ENCODE measurements at regions not wholly inside any gene's neighbourhood (a gene's known extent, or its start where the extent isn't known, plus 50 kb on each side); places are given as distances from the start of the nearest gene placed in this dataset.
A peak's percentile ranks its signal among the peaks of the same experiment; 100 is the strongest.

DNA sequence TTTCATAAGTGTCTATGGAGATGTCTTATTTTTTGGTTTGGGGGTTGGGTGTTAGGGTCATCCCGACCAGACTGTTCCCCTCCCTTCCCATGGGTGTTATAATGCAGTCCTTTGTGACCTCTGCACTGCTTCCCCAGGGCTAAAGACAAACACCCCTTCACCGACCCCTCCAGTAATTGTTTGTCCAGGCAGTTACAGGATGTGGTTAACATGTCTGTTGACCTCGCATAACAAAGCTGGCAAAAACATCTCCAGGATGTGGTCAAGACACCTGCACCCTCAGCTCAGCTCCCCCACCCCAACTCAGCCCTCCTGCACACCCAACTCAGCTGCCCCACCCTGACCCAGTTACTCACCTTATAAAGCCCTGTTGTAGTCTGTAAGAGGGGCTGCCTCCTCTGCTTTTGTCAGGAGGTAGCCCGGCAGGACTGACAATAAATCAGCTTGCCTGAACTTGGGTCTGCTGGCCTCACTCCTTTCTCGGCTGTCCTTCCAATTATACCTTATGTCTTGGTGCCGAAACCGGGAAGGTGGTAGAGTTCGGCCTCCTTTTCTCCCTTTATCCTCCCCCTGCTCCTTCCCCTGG lies 102.2 kb downstream of the ZNF92 start:
- no TSS peak for BruUV-seq (replicated peaks)
- DNase-seq (ENCODE audit: low read depth, low spot score) (no peak), ATAC-seq (no peak)
- no peaks in the 10 kb centered on the region for H3K9me3 ChIP-seq (ENCODE audit: control insufficient read depth, insufficient read depth, low read depth, low read length)
- no peak for TF ChIP-seq POLR2AphosphoS5 (IDR thresholded peaks at IDR 0.05; ENCODE audit: low read depth, low read length)
- TF ChIP-seq, protein P1, sequence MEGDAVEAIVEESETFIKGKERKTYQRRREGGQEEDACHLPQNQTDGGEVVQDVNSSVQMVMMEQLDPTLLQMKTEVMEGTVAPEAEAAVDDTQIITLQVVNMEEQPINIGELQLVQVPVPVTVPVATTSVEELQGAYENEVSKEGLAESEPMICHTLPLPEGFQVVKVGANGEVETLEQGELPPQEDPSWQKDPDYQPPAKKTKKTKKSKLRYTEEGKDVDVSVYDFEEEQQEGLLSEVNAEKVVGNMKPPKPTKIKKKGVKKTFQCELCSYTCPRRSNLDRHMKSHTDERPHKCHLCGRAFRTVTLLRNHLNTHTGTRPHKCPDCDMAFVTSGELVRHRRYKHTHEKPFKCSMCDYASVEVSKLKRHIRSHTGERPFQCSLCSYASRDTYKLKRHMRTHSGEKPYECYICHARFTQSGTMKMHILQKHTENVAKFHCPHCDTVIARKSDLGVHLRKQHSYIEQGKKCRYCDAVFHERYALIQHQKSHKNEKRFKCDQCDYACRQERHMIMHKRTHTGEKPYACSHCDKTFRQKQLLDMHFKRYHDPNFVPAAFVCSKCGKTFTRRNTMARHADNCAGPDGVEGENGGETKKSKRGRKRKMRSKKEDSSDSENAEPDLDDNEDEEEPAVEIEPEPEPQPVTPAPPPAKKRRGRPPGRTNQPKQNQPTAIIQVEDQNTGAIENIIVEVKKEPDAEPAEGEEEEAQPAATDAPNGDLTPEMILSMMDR (IDR thresholded peaks at IDR 0.05): no peak
- TF ChIP-seq SIN3A (IDR thresholded peaks at IDR 0.05; ENCODE audit: borderline replicate concordance, insufficient read depth, low read depth, low read length): no peak
- TF ChIP-seq, protein P2, sequence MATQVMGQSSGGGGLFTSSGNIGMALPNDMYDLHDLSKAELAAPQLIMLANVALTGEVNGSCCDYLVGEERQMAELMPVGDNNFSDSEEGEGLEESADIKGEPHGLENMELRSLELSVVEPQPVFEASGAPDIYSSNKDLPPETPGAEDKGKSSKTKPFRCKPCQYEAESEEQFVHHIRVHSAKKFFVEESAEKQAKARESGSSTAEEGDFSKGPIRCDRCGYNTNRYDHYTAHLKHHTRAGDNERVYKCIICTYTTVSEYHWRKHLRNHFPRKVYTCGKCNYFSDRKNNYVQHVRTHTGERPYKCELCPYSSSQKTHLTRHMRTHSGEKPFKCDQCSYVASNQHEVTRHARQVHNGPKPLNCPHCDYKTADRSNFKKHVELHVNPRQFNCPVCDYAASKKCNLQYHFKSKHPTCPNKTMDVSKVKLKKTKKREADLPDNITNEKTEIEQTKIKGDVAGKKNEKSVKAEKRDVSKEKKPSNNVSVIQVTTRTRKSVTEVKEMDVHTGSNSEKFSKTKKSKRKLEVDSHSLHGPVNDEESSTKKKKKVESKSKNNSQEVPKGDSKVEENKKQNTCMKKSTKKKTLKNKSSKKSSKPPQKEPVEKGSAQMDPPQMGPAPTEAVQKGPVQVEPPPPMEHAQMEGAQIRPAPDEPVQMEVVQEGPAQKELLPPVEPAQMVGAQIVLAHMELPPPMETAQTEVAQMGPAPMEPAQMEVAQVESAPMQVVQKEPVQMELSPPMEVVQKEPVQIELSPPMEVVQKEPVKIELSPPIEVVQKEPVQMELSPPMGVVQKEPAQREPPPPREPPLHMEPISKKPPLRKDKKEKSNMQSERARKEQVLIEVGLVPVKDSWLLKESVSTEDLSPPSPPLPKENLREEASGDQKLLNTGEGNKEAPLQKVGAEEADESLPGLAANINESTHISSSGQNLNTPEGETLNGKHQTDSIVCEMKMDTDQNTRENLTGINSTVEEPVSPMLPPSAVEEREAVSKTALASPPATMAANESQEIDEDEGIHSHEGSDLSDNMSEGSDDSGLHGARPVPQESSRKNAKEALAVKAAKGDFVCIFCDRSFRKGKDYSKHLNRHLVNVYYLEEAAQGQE (IDR thresholded peaks at IDR 0.05; ENCODE audit: insufficient read depth in 1 of 2, low read depth in 2 of 2, low read length in 1 of 2): no peak
- TF ChIP-seq TCF7L2 (IDR thresholded peaks at IDR 0.05; ENCODE audit: low read depth, low read length): no peak
- intact Hi-C loops (cut with micrococcal nuclease; ENCODE audit: unreplicated experiment) (no loop called here), in situ Hi-C loops (cut with HindIII; ENCODE audit: low pct_unique_long_range_greater_than_20kb, low sequenced_read_pairs) (no loop called here)
- H3K4me1 ChIP-seq (ENCODE audit: control insufficient read depth, insufficient read depth, low read length): no peaks in the 10 kb centered on the region; the same call in 1 of the 2 replicates
- POLR2A ChIA-PET: no interaction called here
- no peak overlapping the region for H3K4me3 ChIP-seq (ENCODE audit: low read depth in 2 of 2, low read length in 2 of 2)
- CTCF ChIA-PET: interaction anchor here (0.6 kb wide), 1 partner anchor 576 kb away, joined by 9 read pairs; no protein-coding TSS in a partner anchor
- H3K27ac ChIP-seq (ENCODE audit: low read length): no peak overlapping the region
- no peaks in the 10 kb centered on the region for H3K27me3 ChIP-seq (ENCODE audit: control insufficient read depth, insufficient read depth, low read length)
- no peaks in the 10 kb centered on the region for H3K36me3 ChIP-seq (ENCODE audit: control insufficient read depth, insufficient read depth, low read length)

DNA sequence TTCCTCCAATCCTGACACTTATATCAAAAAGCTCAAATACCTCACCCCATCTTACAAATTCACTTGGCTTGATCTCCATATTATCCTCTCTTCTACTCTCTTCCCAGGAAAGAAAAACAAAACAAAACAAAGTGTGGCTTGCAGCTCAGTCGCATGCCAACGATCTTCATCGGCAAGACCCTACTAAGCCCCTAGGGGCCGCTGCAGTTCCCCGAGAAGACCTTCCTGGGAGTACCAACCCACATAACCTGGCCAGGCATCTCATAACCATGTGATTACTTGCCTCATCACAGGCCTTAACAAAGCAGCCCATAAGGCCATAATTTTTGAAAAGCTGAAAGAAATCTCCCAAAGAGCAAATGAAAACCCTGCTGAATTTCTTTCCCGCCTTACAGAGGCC lies 103.7 kb downstream of the ZNF92 start:
- H3K4me1 ChIP-seq (ENCODE audit: control insufficient read depth, insufficient read depth, low read length): no peaks in the 10 kb centered on the region; the same call in 1 of the 2 replicates
- ATAC-seq (no peak), DNase-seq (ENCODE audit: low read depth, low spot score) (no peak)
- H3K27ac ChIP-seq (ENCODE audit: low read length): no peak overlapping the region
- H3K9me3 ChIP-seq (ENCODE audit: control insufficient read depth, insufficient read depth, low read depth, low read length): no peaks in the 10 kb centered on the region
- TF ChIP-seq, protein P1 (IDR thresholded peaks at IDR 0.05): peak; percentile 74
- TF ChIP-seq, protein P2 (IDR thresholded peaks at IDR 0.05; ENCODE audit: insufficient read depth in 1 of 2, low read depth in 2 of 2, low read length in 1 of 2): no peak
- in situ Hi-C loops (cut with HindIII; ENCODE audit: low pct_unique_long_range_greater_than_20kb, low sequenced_read_pairs) (no loop called here), intact Hi-C loops (cut with micrococcal nuclease; ENCODE audit: unreplicated experiment) (no loop called here)
- no peaks in the 10 kb centered on the region for H3K27me3 ChIP-seq (ENCODE audit: control insufficient read depth, insufficient read depth, low read length)
- ChIA-PET CTCF (interaction anchor here (0.5 to 1.3 kb wide), 3 partner anchors 152 to 526 kb away, joined by 3 to 5 read pairs (median 4); no protein-coding TSS in a partner anchor), POLR2A (no interaction called here)
- no peaks in the 10 kb centered on the region for H3K36me3 ChIP-seq (ENCODE audit: control insufficient read depth, insufficient read depth, low read length)
- no peak overlapping the region for H3K4me3 ChIP-seq (ENCODE audit: low read depth in 2 of 2, low read length in 2 of 2)
- BruUV-seq (replicated peaks): no TSS peak
